ENCODE measurements at regions not wholly inside any gene's neighbourhood (a gene's known extent, or its start where the extent isn't known, plus 50 kb on each side); places are given as distances from the start of the nearest gene placed in this dataset.
"Not testable (repeated sequence)": the region's sequence is repeated elsewhere in the genome, so short reads cannot be mapped to it uniquely, and the experiment has no call there.

DNA sequence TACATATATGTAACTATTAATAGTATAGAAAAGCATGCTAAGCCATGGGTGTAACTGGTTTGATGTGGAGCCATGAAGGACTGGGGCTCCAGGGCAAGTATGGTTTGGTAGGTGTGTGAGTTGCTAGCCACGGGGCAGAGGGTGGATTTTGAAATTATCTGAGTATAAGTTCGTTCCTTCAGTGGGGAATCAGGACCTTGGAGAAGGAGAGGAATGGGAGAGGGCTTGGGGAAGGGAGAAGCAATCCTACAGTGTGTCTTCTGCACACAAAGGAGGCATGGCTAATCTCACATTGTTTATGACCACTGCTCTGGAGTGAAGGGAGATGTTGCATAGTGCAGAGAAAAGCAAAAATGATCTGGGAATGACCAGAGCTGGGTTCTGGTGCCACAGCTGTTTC is 127.8 kb upstream of the CADM1 start:
- DNase-seq (ENCODE audit: low read depth in 2 of 2), result no peak

GRCh38 chr11:115631609-115632008 is 127.4 kb upstream of the CADM1 start:
- no peak for DNase-seq (ENCODE audit: low read depth in 2 of 2)

GRCh38 chr11:115630214-115630613 is 126.0 kb upstream of the CADM1 start:
- no peak for DNase-seq (ENCODE audit: low read depth in 2 of 2)

DNA sequence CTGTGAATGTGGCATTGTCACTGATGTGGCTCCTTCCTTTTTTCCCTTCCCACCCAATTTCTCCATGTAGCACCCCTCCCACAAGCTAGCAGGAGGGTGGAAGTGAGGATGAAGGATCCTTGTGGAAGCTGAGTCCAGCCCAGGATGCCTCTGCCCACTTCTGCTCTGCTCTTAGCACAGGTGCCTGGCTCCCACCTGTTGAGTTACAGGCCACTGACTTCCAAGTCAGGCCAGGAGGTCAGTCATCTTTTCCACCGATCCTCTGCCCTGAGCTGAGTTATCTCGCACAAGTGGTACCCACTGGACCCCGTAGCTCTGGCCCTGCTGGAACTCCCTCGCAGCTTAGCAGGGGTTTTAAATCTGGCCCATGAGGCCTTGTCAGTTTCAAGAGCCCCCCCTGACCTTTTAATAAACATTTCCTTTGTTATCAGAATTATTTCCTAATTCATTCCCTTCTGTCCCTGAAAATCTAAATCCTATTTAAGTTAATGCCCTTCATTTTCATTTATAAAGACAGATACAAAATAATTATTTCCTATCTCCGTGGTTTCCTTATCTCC is 125.3 kb upstream of the CADM1 start:
- DNase-seq (ENCODE audit: low read depth in 2 of 2), result no peak

- no peak for DNase-seq (ENCODE audit: low read depth in 2 of 2)
Measured at GRCh38 chr11:115627666-115628460, 123.6 kb upstream of the CADM1 start.

DNA sequence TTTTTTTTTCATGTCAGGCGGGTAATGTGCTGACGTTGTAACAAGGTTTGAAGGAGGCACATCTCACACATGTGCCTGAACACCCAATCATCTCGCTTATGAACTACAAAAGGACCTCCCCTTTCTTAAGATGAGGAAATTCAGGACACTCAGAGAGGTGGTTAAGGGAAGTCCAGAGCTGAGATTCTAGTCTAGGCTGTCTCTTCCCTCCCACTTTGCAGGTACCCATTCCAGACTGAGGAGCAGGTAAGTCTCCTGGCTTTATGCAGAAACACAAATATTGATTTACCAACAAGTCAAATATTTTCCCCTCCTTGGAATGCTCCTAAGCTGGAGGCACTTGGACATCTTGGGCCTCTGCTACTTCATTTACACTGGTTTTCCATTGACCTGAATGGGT is 122.9 kb upstream of the CADM1 start:
- no peak for DNase-seq (ENCODE audit: low read depth in 2 of 2)

DNA sequence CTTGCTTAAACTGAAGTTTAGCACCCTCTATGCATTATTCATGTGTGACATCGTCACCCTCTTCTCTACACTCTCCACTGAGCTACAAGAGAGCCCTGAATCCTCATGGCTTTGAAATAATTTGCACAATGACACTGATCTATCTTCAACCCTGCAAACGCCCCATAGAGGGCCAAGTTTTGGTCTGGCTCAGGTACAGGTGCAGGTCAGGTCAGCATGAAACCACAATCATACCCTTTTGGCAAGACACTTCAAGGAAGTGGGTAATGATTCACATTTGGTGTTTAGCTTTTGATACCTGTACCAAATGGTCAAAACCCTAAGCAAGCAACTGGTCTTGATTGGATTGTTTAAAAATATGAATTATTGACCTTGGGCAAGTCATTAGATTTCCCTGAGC is 122.2 kb upstream of the CADM1 start:
- no peak for DNase-seq (ENCODE audit: low read depth in 2 of 2)

- no peak for DNase-seq (ENCODE audit: low read depth in 2 of 2)
Measured at GRCh38 chr11:115625502-115625901, 121.3 kb upstream of the CADM1 start.

- no peak for DNase-seq (ENCODE audit: low read depth in 2 of 2)
Measured at GRCh38 chr11:115624065-115624464, 119.8 kb upstream of the CADM1 start.

GRCh38 chr11:115623021-115623451 is 118.8 kb upstream of the CADM1 start:
- no peak for DNase-seq (ENCODE audit: low read depth in 2 of 2)

- no peak for DNase-seq (ENCODE audit: low read depth in 2 of 2)
Measured at GRCh38 chr11:115618428-115618827, 114.2 kb upstream of the CADM1 start.

DNA sequence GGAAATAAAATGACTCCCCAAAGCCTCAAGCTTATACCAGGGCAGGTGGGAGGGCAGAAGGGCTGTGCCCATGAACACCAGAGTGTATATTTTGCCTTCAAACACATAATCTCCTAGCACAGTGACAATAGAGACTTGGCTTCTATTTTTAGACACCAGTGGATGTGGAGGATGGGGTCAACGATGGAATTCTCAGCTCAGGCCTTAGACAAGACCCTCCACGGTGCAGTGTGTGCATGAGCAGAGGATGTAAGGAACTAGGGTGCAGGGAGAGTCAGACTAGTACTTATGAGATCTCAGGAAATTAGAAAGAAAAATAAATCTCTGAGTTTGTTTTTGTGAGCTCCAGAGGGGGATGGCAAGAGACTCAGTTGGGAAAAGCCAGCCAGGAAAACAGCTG is 113.6 kb upstream of the CADM1 start:
- no peak for DNase-seq (ENCODE audit: low read depth in 2 of 2)

- no peak for DNase-seq (ENCODE audit: low read depth in 2 of 2)
Measured at GRCh38 chr11:115616971-115617370, 112.8 kb upstream of the CADM1 start.

DNA sequence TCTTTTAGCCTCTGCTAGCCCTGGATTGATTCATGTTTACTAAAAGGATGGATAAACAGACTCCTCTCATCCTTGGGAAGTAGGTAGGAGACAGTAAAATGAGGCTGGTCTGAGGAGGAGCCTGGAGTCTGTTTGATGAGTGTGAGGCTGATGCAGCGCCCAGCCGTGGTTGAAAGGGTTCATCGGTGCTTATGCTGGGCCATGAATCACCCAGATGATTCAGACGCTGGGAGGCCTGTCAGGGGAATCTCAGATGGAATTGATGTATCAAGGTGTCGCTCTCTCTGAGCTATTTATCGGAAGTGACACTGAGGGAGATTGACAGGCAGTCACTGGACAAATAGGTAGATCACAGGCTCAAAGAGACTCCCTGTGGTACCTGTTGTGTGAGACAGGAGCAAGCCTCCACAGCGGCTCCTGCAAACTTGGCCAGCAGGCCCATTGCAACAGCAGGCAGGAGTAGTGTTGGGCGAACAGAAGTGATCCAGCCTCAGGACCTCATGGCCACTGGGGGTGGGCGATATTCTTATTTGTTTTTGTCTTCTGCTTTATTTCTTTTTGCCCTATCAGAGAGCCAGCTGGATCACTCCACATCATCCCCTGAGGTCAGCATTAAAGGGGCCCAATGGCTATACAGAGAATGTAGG is 109.9 kb upstream of the CADM1 start:
- DNase-seq (ENCODE audit: low read depth in 2 of 2), result no peak

DNA sequence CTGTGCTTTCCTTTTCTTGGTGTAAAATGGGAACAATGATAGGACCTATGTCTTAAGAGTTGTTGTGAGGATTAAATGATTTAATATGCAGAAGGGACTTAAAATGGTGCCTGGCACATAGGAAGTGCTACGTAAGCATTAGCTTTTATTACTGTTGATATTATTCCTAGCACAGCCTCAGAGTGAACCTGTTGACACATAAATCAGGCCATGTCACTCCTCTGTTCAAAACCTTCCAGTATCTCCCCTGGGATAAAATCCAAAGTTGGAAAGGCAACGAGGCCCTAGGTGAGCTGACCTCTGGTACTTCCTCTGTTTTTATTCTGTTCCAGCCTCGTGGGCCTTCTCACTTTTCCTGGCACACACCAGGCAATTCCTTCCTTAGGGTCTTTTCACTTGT is 108.8 kb upstream of the CADM1 start:
- no peak for DNase-seq (ENCODE audit: low read depth in 2 of 2)

DNA sequence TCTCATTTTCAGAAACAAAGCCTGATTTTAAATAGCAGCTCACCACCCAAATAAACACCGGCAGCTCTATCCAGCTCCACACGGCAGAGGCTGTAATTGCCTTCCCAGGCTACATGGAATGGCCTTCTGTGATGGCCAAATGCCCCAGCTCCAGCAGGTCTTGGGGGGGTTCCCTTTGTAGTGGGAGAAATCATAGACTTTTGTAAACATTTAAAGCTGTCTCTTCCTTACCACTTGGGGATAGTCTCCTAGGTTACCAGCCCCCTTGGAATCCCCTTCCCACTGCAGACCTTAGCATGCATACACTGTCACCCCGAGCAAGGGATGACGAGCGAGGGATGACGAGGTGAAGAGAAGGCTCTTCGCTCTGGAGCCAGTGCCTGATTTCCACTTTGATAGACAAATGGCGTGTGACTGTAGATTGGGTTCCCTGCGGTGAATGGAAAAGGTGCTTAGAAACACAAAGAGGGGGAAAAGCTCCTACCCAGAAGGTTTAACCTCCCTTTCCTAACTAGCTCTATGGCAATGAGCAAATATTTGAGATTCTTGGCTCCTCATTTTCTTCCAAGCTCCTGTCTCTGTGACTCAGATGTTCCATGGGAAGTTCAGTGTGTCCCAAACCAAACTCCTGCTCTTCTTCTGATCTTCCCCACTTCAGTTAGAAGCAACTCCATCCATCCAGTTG is 108.0 kb upstream of the CADM1 start:
- no peak for DNase-seq (ENCODE audit: low read depth in 2 of 2)

- no peak for DNase-seq (ENCODE audit: low read depth in 2 of 2)
Measured at GRCh38 chr11:115611343-115611742, 107.1 kb upstream of the CADM1 start.

- DNase-seq (ENCODE audit: low read depth in 2 of 2), result no peak
Measured at GRCh38 chr11:115610908-115611307, 106.7 kb upstream of the CADM1 start.

DNA sequence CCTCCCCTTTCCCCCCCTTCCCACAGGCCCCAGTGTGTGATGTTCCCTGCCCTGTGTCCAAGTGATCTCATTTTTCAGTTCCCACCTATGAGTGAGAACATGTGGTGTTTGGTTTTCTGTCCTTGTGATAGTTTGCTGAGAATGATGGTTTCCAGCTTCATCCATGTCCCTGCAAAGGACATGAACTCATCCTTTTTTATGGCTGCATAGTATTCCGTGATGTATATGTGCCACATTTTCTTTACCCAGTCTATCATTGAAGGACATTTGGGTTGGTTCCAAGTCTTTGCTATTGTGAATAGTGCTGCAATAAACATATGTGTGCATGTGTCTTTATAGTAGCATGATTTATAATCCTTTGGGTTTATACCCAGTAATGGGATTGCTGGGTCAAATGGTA is 106.0 kb upstream of the CADM1 start:
- not testable (repeated sequence) for DNase-seq (ENCODE audit: low read depth in 2 of 2)

DNA sequence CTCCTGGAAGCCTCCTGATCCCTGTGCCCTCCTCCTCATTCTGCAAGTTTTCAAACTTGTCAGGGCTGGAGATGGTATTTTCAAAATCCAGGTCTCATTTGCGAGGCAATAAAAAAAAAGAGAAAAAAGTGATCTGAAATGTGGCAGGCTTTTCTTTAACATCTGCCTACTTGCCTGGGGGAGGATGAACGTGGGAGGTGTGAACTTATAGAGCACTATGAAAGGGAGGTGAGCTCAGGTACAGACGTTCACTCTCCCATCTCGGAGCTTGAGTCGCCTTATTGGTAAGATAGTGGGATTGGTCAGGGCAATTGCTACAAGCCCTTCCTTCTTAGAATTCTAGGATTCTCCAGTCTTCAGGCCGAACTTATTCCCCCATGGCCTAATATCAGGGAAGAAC is 104.8 kb upstream of the CADM1 start:
- no peak for DNase-seq (ENCODE audit: low read depth in 2 of 2)

DNA sequence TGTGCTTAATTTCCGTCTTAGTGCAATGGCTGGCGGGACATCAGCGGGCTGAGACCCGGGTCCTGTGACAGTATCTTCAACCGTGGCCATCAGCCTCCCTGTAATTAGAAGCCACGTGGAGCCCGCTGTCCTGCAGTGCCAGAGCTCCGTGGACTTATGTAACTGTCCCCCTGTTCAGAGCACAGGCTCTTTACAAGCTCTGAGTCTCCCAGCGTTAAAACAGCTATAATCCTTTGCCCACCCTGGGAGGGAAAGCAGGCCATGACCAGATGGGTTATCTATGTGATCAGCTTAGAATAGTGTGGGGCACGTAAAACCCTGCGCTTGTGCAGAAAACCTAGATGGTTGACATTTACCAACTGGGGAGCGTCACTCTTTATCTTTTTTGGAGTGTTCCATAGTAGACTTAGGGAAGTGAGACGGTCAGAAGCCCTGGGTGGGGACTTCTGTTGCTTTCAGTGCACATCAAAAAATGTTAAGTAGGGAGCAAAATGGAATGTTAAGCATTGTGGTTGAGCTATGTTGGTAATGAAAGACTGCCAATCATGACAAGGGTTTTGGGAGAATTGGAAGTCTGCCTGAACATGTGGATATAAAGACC is 103.5 kb upstream of the CADM1 start:
- no peak for DNase-seq (ENCODE audit: low read depth in 2 of 2)
